ENCODE measurements at regions not wholly inside any gene's neighbourhood (a gene's known extent, or its start where the extent isn't known, plus 50 kb on each side); places are given as distances from the start of the nearest gene placed in this dataset.
"Not testable (repeated sequence)": the region's sequence is repeated elsewhere in the genome, so short reads cannot be mapped to it uniquely, and the experiment has no call there.

DNA sequence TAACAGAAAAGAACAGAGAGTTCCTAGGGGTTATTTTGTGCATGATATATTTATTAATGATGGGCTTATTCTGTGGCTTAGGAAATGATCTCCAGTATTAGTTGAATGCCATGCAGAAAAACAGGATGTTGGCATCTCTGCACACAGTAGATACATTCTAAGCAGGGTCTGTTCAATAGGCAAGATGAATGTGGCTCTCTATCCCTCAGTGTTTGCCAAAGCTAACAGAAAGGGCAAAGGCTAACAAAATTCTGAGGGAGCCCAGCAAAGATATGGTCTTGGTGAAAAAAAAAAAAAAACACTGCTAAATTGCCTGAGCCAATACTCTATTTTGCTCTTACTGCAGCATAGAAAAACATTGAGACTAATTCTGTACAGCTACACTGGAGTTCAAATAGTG is 1095.8 kb downstream of the UQCRFS1 start:
- Histone ChIP-seq H3K4me3 (no peak overlapping the region), H3K27ac (no peak overlapping the region), H3K27me3 (no peaks in the 10 kb centered on the region), H3K9me3 (replicated peaks in 1 of 3) (no peaks in the 10 kb centered on the region), H3K4me1 (replicated peaks in 1 of 2) (no peaks in the 10 kb centered on the region), H3K36me3 (replicated peaks in 1 of 2) (no peaks in the 10 kb centered on the region)
- no peak for DNase-seq
- no peak for TF ChIP-seq CTCF (IDR thresholded peaks at IDR 0.05)
- TF ChIP-seq POLR2A (IDR thresholded peaks at IDR 0.05) = no peak
- intact Hi-C loops (cut with DNase I) = no loop called here

DNA sequence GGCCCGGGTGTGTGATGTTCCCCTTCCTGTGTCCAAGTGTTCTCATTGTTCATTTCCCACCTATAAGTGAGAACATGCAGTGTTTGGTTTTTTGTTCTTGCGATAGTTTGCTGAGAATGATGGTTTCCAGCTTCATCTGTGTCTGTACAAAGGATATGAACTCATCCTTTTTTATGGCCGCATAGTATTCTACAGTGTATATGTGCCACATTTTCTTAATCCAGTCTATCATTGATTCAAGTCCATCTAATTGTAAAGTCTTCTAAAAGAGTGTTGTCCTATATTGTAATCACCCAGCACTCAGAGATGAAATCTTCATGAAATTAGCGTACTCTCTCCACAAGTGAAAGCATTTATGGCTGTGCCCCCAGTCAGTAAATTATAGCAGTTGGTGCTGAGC is 1096.6 kb downstream of the UQCRFS1 start:
- H3K36me3 ChIP-seq (replicated peaks in 1 of 2); H3K4me3 ChIP-seq; H3K27me3 ChIP-seq; H3K27ac ChIP-seq; DNase-seq; H3K9me3 ChIP-seq (replicated peaks in 1 of 3); H3K4me1 ChIP-seq (replicated peaks in 1 of 2); intact Hi-C loops (cut with DNase I): not testable (repeated sequence)
- WGBS, 4 donors = 86 to 93% (median 91%) methylated on average over 3 to 4 of the region's 4 CpGs

DNA sequence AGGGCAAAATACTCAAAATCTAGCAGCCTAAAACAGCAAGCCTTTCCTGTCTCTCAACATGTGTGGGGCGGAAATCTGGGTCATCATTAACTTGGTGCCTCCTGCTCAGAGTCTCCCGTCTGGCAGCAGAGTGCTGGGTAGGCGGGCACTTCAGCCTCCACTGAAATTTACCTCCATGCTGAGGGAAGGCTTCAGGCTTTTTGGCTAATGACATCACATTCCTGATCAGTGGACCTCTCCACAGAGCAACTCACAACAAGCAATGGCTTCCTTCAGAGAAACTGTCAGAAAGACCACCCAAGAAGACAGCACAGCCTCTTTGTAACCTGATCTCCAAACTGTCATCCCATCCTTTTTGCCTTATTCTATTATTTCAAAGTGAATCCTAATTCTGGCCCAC is 1109.0 kb downstream of the UQCRFS1 start:
- Histone ChIP-seq H3K9me3 (replicated peaks in 1 of 3) (no peaks in the 10 kb centered on the region), H3K27ac (no peak overlapping the region), H3K4me3 (no peak overlapping the region), H3K27me3 (no peaks in the 10 kb centered on the region), H3K36me3 (replicated peaks in 1 of 2) (no peaks in the 10 kb centered on the region), H3K4me1 (replicated peaks in 1 of 2) (no peaks in the 10 kb centered on the region)
- intact Hi-C loops (cut with DNase I) = no loop called here
- TF ChIP-seq CTCF (IDR thresholded peaks at IDR 0.05) (no peak), POLR2A (IDR thresholded peaks at IDR 0.05) (no peak)
- DNase-seq = no peak
- 47 to 61% (median 58%) methylated on average over 3 of the region's 3 CpGs for WGBS, 4 donors

GRCh38 chr19:28084659-28085157 is 1128.2 kb downstream of the UQCRFS1 start:
- H3K4me1 ChIP-seq (replicated peaks in 1 of 2); H3K4me3 ChIP-seq; intact Hi-C loops (cut with DNase I); H3K36me3 ChIP-seq (replicated peaks in 1 of 2); H3K27ac ChIP-seq; DNase-seq; H3K27me3 ChIP-seq; H3K9me3 ChIP-seq (replicated peaks in 1 of 3): not testable (repeated sequence)
- 87 to 94% (median 93%) methylated on average over 1 of the region's 1 CpG for WGBS, 4 donors

DNA sequence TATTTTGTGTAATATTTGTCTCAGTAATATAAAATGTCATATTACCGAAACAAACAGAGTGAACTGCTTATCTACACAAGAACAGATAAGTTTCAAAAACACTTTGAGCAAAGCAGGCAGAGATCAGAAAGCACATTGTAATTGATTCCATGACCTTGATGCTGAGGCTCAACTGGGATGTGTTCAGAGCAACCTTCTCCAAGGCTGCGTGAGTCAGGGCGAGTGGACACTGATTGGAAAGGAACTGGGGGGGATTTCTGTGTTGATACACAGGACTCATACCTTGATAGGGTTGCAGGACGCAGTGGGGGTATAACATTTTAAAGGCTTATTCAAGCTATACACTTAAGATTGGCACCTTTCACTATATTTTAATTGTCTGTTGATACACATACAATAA is 1136.3 kb downstream of the UQCRFS1 start:
- Histone ChIP-seq H3K4me1 (replicated peaks in 1 of 2) (peaks cover 10 to 13% of the 10 kb centered on the region in 2 donors), H3K4me3 (no peak overlapping the region), H3K9me3 (replicated peaks in 1 of 3) (no peaks in the 10 kb centered on the region), H3K36me3 (replicated peaks in 1 of 2) (no peaks in the 10 kb centered on the region), H3K27ac (peak overlapping the region in 1 of 5 donors; percentile 20), H3K27me3 (no peaks in the 10 kb centered on the region)
- TF ChIP-seq POLR2A (IDR thresholded peaks at IDR 0.05) (no peak), CTCF (IDR thresholded peaks at IDR 0.05) (no peak)
- DNase-seq = peak; percentile 54 to 82 (median 69)
- WGBS, 4 donors = 35 to 52% (median 45%) methylated on average over 4 of the region's 4 CpGs
- intact Hi-C loops (cut with DNase I) = no loop called here
